Left renal pelvis (tissue), 4 donors: ENCODE measurements at regions not wholly inside any gene's neighbourhood (a gene's known extent, or its start where the extent isn't known, plus 50 kb on each side); places are given as distances from the start of the nearest gene placed in this dataset.

Experiments
- DNase-seq, 4 donors: peaks; one replicate each; pipeline ENCODE4 v3.0.0-alpha.2; 2013; ENCODE audit warnings: low read depth in 4 of 4, low spot score in 3 of 4

- no peak for DNase-seq
Observed at GRCh38 chr13:34756136-34756535, 185.9 kb upstream of the NBEA start.

DNA sequence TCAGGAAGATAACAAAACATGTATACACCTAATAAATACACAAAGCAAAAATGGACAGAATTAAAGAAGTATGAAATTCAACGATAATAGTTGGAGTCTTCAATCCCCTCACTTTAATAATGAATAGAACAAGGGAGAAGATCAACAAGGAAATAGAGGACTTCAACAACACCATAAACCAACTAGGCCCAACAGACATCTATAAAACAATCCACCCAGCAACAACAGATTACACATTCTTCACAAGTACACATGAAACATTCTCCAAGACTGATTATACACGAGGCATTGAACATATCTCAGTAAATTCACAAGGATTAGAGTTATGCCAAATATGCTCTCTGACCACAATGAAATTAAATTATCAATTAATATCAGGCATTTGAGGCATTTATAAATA, 185.5 kb upstream of the NBEA start:
- DNase-seq, result no peak

DNA sequence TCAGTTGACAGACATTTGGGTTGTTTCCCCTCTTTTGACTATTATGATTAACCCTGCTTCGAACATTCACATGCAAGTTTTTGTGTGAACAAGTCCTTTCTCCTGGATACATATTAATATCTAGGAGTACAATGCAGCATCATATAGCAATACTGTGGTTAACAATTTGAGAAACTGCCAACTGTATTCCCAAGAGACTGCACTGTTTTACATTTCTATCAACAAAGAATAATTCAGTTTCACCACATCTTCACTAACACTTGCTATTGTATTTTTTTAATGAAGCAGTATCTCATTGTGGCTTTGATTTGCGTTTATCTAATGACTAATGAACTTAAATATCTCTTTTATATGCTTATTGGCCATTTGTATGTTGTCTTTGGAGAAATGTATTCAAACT, 184.6 kb upstream of the NBEA start:
- DNase-seq, result no peak

- DNase-seq, result no peak
Observed at GRCh38 chr13:34758628-34759027, 183.4 kb upstream of the NBEA start.

- DNase-seq, result no peak
Observed at GRCh38 chr13:34762312-34762711, 179.8 kb upstream of the NBEA start.

DNA sequence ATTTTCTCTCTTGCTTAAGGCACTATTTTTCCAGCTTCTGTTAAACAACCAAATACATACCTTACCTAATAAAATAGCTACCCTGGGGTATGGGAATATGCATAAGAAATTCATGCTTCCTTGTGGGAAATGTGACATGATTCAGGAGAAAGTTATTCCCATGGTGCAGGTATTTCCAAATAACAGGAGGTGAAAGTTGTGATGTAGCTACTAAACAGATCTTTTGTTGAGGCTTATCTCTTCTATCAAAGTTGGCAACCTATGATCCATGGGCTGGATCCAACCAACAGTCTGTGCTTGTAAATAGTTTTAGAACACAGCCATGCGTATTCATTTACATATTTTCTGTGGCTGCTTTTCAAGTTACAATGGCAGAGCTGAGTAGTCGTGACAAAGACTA, 177.8 kb upstream of the NBEA start:
- DNase-seq, result no peak

DNA sequence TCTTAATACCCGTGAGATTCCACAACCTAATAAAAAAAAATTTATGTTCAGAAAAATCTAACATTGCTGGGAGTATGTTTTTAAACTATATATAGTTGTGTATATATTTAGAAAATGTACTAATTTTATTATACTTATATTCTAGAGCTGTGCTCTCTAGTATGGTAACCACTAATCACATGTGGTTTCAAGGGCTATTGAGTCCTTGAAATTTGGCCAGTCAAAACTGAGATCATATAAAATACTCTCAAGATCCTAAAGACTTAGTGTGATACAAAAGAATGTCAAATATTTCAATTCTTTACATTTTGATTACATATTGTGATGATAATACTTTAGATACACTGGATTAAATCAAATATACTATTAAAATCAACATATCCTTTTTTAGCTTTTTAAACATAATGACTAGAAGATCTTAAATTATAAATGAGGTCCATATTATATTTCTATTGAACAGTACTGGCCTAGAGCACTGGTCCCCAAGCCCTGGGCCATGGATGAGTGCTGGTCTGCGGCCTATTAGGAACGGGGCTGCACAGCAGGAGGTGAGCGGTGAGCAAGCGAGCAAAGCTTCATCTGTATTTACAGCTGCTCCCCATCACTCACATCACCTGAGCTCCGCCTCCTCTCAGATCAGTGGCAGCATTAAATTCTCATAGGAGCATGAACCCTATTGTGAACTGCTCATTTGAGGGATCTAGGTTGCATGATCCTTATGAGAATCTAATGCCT, 176.5 kb upstream of the NBEA start:
- DNase-seq, result no peak

- no peak for DNase-seq
Observed at GRCh38 chr13:34767778-34768177, 174.3 kb upstream of the NBEA start.

DNA sequence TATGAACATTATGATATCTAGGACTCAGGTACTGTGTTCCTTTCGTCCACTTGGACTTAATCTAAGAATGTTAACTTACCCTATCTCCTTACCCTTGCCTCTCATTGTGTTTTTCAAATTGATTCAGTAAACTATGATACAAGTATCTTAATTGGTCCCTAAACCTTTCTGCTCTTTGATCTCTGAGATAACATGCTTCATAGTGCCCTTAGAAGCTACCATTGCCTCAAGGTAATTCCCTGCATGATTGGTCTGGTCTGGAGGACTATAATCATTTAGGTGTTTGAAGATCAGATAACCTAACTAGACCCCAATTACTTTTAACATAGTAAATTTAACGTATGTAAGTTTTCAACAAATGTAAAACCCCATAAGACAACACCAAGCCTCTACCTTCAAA, 169.9 kb upstream of the NBEA start:
- no peak for DNase-seq

DNA sequence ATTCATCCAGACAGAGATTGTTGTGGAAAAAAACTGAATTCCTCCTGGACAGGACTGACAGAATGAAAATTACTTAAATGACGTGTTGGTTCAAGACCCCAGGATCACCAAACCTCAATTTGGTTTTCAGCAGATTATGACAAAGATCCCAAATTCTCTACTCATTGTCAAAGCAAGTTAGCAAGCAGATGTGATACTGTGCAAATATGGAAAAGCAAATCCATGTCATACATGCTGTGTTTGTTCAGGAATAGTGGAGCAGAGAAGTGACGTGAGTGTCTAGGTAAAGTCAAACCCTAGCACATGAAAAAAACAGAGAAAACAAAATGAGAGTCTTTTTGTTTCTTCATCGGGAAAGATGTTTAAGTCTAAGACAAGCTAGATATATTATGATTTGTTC, 169.2 kb upstream of the NBEA start:
- no peak for DNase-seq

GRCh38 chr13:34776390-34776981, 165.6 kb upstream of the NBEA start:
- no peak for DNase-seq

DNA sequence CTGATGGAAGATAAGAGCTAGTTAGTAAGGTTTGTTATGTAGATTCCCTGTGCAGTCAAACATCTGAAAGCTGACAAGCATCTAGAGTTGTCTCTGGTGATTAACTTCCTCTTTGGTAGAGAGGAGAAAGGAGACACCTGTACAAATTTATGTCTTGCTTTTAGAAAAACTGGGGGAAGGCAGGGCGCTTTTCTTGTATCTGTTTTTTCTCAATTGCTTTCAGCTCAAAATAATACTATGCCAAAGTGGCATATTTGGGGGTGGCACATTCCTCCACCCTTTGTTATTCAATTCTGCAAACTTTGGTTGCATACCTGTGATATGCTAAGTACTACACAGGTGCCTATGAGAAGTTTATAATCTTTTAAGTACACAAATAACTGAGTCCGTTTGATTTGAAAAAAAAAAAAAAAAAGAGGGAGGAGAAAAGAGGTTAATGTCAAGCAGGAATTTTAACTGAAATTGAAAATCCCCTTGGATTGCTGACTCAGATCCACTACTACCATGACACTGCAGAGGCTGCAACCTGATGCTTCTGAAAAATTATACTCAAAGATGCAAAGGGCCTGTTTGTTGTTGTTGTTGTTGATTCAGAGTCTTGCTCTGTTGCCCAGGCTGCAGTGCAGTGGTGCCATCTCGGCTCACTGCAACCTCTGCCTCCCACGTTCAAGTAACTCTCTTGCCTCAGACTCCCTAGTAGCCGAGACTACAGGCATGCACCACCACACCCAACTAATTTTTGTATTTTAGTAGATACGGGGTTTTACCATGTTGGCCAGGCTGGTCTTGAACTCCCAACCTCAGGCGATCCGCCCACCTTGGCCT, 164.8 kb upstream of the NBEA start:
- DNase-seq, result no peak

GRCh38 chr13:34777914-34778303, 164.2 kb upstream of the NBEA start:
- no peak for DNase-seq

- DNase-seq, result no peak
Observed at GRCh38 chr13:34779171-34779570, 162.9 kb upstream of the NBEA start.

GRCh38 chr13:34793301-34793700, 148.8 kb upstream of the NBEA start:
- DNase-seq, result no peak

GRCh38 chr13:34803756-34804155, 138.3 kb upstream of the NBEA start:
- DNase-seq, result no peak

DNA sequence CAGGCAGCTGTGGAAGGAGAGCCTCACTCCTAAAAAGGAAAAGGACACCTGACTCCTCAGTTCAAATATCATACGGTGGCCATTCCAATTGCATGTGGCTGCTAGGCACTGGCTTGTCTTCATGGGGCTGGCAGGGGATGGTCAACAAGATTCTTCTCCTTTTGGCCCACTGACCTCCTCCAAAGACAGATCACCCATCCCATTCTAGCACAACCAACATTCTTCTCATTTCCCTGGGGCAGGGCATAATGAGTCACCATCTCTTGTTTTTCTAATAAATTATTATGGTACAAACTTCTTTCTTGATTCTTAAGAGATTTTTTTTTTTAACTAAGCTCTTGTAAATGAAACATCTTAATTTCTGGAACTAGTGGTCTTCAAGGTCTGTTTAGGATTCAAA, 136.7 kb upstream of the NBEA start:
- no peak for DNase-seq

- no peak for DNase-seq
Observed at GRCh38 chr13:34808649-34809048, 133.4 kb upstream of the NBEA start.

DNA sequence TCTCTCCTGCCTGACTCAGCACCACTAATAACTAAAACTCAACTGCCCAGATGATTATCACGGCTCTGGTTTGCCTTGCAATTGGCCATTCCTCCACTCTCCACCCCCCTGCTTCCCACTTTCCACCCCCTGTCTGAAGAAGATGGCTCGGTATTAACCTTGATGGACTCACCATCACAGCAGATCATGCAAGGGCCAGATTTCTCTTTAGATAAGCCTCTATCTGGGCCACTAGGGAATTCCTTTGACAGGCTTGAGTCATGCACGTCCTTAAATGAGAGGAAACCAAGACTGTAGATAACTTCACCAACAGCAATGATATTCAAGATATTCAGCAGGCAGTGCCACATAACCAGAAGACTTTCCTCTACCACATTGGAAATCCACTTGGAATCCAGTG, 131.1 kb upstream of the NBEA start:
- no peak for DNase-seq

DNA sequence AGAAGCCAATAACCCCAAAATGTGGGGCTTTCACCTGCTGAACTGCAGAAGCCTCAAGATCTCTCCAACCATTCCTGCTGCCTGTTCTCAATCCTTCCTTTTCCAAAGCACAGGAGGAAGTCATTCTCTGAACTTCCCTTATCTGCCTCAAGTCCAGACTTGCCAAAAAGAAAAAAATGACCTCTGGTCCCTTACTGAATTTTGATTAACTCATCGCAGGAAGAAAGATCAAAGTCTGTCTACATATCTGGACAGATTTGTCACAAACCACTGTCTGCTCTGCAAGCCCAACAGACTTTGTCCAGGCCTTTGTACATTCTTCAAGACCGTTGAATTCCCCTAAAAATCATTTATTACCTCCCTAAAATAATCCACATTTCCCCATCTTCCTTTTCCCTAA, 126.5 kb upstream of the NBEA start:
- DNase-seq, result no peak

- DNase-seq, result peak in 1 of 4 donors; percentile 25
Observed at GRCh38 chr13:34816245-34816884, 125.7 kb upstream of the NBEA start.
